ENCODE measurements at regions not wholly inside any gene's neighbourhood (a gene's known extent, or its start where the extent isn't known, plus 50 kb on each side); places are given as distances from the start of the nearest gene placed in this dataset.

GRCh38 chr2:216574586-216574985 lies 58.6 kb upstream of the IGFBP2 start:
- TF ChIP-seq TSHZ2 (CRISPR knock-in tag; IDR thresholded peaks at IDR 0.05): no peak
- TF ChIP-seq CSRNP3 (CRISPR knock-in tag; IDR thresholded peaks at IDR 0.05): no peak
- no peak for TF ChIP-seq TCF4 (CRISPR knock-in tag; IDR thresholded peaks at IDR 0.05; ENCODE audit: borderline replicate concordance)
- TF ChIP-seq ZNF565 (CRISPR knock-in tag; conservative IDR thresholded peaks at IDR 0.05; ENCODE audit: low read depth): no peak

Measured in SK-N-SH treated with all-trans-retinoic acid at 6 μM for 48 hours (cell line).